ENCODE measurements at regions not wholly inside any gene's neighbourhood (a gene's known extent, or its start where the extent isn't known, plus 50 kb on each side); places are given as distances from the start of the nearest gene placed in this dataset.

DNA sequence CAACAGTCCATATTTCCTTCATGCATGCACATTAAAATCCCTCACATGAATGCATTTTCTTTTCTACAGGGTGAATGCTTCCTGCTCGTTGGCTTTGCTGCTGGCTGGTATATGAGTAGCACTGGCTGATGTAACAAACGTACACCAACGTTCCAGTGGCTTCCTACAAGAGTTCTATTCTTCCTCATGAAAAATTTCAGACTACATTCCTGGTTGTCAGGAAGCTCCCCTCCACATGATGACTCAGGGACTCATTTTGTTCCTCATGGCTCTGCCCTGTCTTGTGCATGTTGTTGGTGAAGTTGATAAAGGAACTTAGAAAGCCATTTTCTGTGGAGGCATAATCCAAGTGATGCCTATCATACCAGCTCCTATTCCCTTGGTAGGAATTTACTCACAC, 470.7 kb upstream of the KLF6 start:
- no peak for DNase-seq
- Histone ChIP-seq H3K4me1 (peaks cover 0 to 6% of the 10 kb centered on the region in 2 donors), H3K27me3 (no peaks in the 10 kb centered on the region), H3K36me3 (no peaks in the 10 kb centered on the region), H3K4me3 (no peak overlapping the region), H3K9me3 (peaks cover 0 to 4% of the 10 kb centered on the region in 2 donors), H3K27ac (no peak overlapping the region)
- TF ChIP-seq, protein P1, sequence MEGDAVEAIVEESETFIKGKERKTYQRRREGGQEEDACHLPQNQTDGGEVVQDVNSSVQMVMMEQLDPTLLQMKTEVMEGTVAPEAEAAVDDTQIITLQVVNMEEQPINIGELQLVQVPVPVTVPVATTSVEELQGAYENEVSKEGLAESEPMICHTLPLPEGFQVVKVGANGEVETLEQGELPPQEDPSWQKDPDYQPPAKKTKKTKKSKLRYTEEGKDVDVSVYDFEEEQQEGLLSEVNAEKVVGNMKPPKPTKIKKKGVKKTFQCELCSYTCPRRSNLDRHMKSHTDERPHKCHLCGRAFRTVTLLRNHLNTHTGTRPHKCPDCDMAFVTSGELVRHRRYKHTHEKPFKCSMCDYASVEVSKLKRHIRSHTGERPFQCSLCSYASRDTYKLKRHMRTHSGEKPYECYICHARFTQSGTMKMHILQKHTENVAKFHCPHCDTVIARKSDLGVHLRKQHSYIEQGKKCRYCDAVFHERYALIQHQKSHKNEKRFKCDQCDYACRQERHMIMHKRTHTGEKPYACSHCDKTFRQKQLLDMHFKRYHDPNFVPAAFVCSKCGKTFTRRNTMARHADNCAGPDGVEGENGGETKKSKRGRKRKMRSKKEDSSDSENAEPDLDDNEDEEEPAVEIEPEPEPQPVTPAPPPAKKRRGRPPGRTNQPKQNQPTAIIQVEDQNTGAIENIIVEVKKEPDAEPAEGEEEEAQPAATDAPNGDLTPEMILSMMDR (IDR thresholded peaks at IDR 0.05) = no peak
- no peak for ATAC-seq
- intact Hi-C loops (cut with DNase I) = no loop called here

DNA sequence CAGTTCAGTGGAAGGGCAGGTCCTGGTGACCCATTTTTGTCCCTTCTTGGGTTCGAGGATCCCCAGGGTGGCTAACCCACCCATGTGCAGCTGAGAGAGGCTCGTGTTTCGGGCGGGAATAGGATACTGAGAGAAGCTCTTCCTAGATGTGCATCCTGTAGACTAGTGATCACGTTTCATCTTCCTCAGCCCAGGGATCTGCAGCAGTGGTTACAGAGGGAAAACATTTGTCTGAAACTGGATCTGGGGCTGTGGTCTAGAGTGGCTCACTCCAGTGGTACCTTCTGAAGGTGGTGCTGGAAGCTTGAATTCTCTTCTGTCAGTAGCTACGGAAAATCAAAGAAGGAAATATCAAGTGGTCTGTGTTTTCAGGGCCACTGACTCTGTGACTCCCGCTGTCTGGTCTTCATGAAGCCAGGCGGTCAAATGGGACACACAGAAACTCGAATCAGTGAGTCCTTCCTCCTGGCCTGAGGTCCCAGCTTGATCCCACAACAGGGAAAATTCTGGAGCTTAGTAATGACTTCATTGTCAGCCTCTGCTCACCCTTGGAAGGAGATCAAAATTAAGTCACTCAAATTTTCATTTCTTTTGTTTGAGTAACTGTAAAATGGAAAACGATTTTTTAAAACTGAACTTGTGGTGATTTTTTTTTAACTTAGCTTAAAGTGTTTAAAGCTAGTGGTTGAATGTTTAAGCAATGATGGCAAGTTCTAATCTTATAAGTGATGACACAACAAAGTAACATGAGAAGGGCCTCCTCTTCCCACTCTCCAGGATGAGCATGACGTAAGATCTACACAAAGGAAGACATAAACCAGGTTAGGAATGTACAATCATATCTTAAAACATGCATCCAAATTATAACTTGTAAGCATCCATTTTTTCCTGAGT, 469.3 kb upstream of the KLF6 start:
- no peaks in the 10 kb centered on the region for H3K27me3 ChIP-seq
- H3K4me3 ChIP-seq = no peak overlapping the region
- ATAC-seq (no peak), DNase-seq (no peak)
- intact Hi-C loops (cut with DNase I) = no loop called here
- no peaks in the 10 kb centered on the region for H3K36me3 ChIP-seq
- no peak overlapping the region for H3K27ac ChIP-seq
- TF ChIP-seq, protein P1 (IDR thresholded peaks at IDR 0.05) = no peak
- H3K4me1 ChIP-seq = no peaks in the 10 kb centered on the region
- peaks cover 0 to 4% of the 10 kb centered on the region in 2 donors for H3K9me3 ChIP-seq

DNA sequence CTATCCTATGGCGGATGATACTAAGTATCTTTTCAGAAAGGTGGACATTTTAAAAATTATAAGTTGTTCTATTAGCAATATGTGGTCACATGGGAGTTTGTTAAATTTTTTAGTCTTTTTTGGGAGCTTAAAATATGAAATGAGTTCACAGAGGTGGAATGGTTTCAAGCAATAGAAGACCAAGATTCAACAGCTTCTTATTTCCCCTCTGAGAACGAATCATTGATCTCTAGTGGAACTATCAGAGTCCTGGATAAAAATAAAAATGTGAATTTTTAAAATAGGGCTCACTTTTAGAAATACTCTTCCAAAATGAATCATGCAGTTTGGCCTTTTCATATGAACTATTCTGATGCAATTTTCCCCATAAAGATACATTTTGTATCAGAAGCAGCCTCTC, 467.7 kb upstream of the KLF6 start:
- intact Hi-C loops (cut with DNase I) = no loop called here
- no peak for DNase-seq
- no peaks in the 10 kb centered on the region for H3K27me3 ChIP-seq

DNA sequence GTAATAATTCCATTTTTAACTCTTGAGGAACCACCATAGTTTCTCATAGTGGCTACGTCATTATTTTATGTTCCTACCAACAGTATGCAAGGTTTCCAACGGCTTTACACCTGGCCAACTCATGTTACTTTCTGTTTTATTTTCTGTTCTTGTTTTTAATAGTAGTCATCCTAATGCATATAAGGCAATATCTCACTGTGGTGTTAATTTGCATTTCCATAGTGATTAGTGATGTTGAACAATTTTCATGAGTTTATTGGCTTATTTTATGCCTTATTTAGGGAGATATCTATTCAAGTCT, 465.5 kb upstream of the KLF6 start:
- intact Hi-C loops (cut with DNase I) = no loop called here
- no peak for ATAC-seq
- TF ChIP-seq, protein P1 (IDR thresholded peaks at IDR 0.05) = no peak

More for the DNA sequence above, 467.7 kb upstream of the KLF6 start:
- H3K4me3 ChIP-seq = no peak overlapping the region
- H3K36me3 ChIP-seq = no peaks in the 10 kb centered on the region
- no peak for ATAC-seq
- no peak overlapping the region for H3K27ac ChIP-seq
- H3K4me1 ChIP-seq = no peaks in the 10 kb centered on the region
- peaks cover 0 to 4% of the 10 kb centered on the region in 2 donors for H3K9me3 ChIP-seq
- TF ChIP-seq, protein P1 (IDR thresholded peaks at IDR 0.05) = no peak

DNA sequence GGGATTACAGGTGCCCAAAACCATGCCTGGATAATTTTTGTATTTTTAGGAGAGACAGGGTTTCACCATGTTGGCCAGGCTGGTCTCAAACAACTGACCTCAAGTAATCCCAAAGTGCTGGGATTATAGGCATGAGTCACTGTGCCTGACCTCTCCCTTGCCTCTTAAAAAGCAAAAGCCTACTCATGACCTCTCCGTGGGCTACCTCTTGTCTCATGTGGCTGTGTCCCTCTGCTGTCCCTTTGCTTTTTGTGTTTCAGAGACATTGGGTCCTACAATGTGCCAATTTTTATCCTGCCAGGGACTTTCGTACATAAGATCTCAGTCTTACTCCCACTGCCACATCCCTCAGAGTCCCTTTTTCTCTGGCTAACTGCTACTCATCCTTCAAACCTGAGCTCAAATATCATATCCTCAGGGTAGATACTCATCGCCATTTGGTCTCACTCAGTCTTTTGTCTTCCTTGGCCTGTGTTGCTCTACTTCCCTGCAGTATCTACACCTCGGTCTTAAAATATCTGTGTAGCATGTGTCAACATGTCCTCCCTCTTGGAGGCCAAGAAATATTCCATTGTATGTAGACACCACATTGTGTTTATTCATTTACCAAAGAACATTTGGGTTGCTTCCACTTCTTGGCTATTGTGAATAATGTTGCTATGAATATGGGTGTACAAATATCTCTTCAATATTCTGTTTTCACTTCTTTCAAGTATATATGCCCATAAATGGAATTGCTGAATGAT, 465.0 kb upstream of the KLF6 start:
- TF ChIP-seq, protein P1 (IDR thresholded peaks at IDR 0.05) = no peak
- Histone ChIP-seq H3K27me3 (no peaks in the 10 kb centered on the region), H3K27ac (no peak overlapping the region), H3K4me1 (no peaks in the 10 kb centered on the region), H3K4me3 (no peak overlapping the region), H3K36me3 (no peaks in the 10 kb centered on the region), H3K9me3 (no peaks in the 10 kb centered on the region)
- ATAC-seq = no peak
- no peak for DNase-seq
- intact Hi-C loops (cut with DNase I) = no loop called here

More for the DNA sequence above, 465.5 kb upstream of the KLF6 start:
- no peak for DNase-seq
- no peaks in the 10 kb centered on the region for H3K4me1 ChIP-seq
- H3K27me3 ChIP-seq = no peaks in the 10 kb centered on the region
- H3K9me3 ChIP-seq = no peaks in the 10 kb centered on the region
- no peaks in the 10 kb centered on the region for H3K36me3 ChIP-seq
- no peak overlapping the region for H3K4me3 ChIP-seq
- no peak overlapping the region for H3K27ac ChIP-seq

All from left lung (tissue), 4 donors.